H1 (cell line): ENCODE measurements at regions not wholly inside any gene's neighbourhood (a gene's known extent, or its start where the extent isn't known, plus 50 kb on each side); places are given as distances from the start of the nearest gene placed in this dataset.

ENCODE experiments used
- BRCA1 ChIP-seq: IDR thresholded peaks from 2 replicates; pipeline ENCODE4 v1.6.1; 2012; ENCODE audit warnings: low read depth, low read length, improper control_type of control experiment
- EGR1 ChIP-seq: IDR thresholded peaks from 2 replicates; pipeline ENCODE4 v1.6.1; 2011; ENCODE audit warnings: low read depth, low read length, borderline replicate concordance
- TCF12 ChIP-seq: IDR thresholded peaks from 2 replicates; pipeline ENCODE4 v1.6.1; 2011; ENCODE audit warnings: low read depth, mild to moderate bottlenecking, low read length

- TF ChIP-seq TCF12 (no peak), BRCA1 (no peak), EGR1 (no peak)
Observed at GRCh38 chr9:107932046-107932445, 442.5 kb upstream of the KLF4 start.
